ENCODE measurements at regions not wholly inside any gene's neighbourhood (a gene's known extent, or its start where the extent isn't known, plus 50 kb on each side); places are given as distances from the start of the nearest gene placed in this dataset.

DNA sequence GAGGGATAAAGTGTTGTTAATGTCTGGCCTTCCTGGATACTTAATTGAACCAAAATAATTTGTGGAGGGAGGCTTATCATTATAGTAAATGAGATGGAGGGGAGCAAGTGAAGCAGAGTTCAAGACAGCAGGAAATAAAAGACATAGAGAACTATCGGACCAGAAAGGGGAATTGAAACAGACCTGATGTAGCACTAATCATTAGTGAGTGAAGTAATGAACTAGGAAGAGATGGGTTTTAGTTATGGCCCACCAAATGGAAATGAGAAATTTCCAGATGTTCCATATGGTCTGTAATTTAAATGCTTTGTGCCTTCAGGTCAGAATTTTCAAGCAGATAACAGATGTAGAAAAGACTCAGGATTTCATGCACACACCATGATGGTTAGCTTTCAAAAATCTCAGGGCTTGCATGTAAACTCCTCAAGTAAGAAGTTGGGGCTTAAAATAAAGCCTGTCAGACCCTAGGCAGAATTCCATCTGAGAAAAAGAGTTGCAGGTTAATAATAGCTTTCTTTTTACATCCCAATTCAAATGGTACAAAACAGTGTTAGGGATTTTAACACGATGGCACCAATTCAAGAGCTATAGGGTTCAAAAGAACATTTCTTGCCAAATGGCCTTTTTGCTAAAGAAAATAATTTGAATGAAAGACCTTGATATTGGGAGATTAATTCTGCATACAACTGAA is 355.8 kb downstream of the FSCB start:
- DNase-seq (ENCODE audit: low read depth in 2 of 2): no peak

GRCh38 chr14:44149597-44149996 is 357.5 kb downstream of the FSCB start:
- no peak for DNase-seq (ENCODE audit: low read depth in 2 of 2)

DNA sequence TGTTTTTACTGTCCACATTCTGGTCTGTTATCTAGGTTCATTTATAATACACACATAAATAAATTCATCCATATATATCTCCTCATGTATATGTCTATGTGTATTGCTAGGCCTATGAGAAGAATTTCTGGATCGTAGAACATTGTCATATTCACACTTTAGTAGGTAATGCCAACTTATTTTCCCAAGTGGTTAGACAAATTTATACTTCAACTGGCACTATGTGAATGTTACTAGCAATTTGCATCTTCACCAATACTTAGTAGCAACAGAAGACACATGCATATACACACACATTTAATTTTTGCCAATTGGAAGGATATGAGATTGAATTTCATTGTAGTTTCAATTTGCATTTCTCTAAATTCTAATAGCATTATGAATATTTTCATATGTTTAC is 365.1 kb downstream of the FSCB start:
- no peak for DNase-seq (ENCODE audit: low read depth in 2 of 2)

GRCh38 chr14:44135972-44136371 is 371.1 kb downstream of the FSCB start:
- no peak for DNase-seq (ENCODE audit: low read depth in 2 of 2)

- DNase-seq (ENCODE audit: low read depth in 2 of 2): no peak
Observed at GRCh38 chr14:44131861-44132260, 375.2 kb downstream of the FSCB start.

DNA sequence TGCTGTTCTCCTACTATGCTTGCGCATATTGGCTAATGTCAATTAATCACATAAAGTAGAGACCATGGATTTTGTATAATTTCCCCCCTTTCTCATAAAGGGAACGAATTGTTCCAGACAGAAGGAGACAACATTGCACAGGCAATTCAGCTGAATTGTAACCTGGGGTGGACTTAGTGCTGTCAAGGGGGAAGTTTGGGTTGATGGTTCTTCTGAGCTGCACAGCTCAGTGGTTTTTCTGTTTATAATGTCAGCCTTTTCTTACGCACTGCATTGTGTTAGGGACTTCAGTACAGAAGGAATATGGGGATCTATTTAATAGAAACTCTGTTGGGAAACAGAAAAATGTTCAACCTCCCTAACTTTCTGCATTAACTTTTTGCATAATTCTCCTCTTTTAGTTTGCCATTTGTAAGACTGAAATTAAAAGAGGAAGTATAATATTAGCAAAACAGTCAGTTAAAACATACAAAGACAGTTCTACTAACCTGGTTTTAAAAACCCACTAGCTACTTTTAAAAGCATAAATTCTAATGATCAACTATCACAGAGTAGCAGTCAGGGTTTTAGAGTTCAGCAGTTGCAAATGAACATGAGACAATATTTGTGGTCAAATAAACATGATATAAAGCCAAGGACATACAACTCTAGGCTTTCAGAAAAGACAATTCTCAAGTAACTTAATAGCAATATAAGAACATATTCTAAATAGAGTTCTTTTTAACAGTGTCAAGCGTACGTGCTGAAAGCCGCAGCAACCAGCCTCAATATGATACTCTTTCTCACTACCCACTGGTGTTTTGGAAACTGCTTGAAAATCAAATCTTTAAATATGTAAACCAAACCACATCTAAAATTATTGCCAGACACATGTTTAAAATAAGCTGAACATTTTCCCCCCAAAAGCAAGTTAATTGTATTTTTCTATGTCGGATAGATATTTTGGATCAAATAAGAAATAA is 393.0 kb downstream of the FSCB start:
- DNase-seq (ENCODE audit: low read depth in 2 of 2): no peak

GRCh38 chr14:44112774-44113460 is 394.2 kb downstream of the FSCB start:
- DNase-seq (ENCODE audit: low read depth in 2 of 2): no peak

DNA sequence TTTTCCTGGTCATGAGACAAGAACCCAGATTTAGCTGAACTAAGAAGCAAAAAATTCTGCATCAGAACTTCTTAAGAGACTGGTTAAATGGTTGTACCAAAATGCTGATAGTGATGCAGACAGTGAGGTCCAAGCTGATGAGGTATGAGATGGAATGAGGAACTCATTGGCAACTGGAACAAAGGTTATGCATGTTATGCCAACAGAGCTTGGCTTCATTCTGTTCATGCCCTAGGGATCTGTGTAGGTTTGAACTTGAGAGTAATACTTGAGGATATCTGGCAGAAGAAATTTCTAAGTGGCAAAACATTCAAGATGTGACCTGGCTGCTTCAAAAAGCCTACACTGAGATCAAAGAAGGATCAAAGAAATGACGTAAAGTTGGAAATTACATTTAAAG is 398.0 kb downstream of the FSCB start:
- DNase-seq (ENCODE audit: low read depth in 2 of 2): no peak

DNA sequence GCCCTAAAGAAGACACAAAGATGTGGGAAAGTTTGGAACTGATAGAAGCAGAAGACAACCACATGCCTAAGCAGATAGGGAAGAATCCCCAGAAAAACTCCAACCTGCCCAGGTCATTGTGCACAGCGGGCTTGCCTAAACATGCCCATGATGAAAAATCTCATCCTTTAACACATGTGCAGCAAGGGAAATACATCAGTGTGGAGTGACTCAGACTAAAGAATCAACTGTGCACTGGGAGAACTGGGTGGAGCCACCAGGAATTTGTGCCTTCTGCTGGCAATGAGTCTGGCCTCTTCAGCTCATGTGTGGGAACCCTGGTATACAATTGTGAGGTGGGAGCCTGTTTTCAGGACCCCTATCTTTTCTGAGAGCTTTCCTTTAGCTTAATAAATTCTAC is 398.5 kb downstream of the FSCB start:
- no peak for DNase-seq (ENCODE audit: low read depth in 2 of 2)

- no peak for DNase-seq (ENCODE audit: low read depth in 2 of 2)
Observed at GRCh38 chr14:44107156-44107555, 399.9 kb downstream of the FSCB start.

GRCh38 chr14:44099743-44100488 is 407.2 kb downstream of the FSCB start:
- DNase-seq (ENCODE audit: low read depth in 2 of 2): no peak

- DNase-seq (ENCODE audit: low read depth in 2 of 2): no peak
Observed at GRCh38 chr14:44081146-44081545, 425.9 kb downstream of the FSCB start.

DNA sequence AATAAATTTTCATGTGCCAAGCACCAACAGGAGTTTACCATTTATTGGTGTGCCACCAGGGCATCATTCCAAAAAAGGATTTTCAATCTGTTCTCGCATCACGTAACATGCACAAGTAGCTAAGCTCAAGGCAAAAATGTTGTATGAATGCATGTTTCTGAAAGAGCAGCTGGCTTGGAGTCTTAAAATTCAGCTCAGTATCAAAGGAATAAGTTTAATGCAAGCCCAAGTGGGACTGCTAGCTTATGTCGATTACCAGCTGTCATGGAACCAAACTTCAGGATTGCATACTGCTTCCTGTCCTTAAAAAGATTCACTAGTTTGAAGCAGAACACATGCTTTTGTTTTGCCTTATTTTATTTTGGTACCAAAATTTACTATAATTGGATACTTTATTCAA is 437.0 kb downstream of the FSCB start:
- no peak for DNase-seq (ENCODE audit: low read depth in 2 of 2)

GRCh38 chr14:44053422-44053821 is 453.7 kb downstream of the FSCB start:
- DNase-seq (ENCODE audit: low read depth in 2 of 2): no peak

DNA sequence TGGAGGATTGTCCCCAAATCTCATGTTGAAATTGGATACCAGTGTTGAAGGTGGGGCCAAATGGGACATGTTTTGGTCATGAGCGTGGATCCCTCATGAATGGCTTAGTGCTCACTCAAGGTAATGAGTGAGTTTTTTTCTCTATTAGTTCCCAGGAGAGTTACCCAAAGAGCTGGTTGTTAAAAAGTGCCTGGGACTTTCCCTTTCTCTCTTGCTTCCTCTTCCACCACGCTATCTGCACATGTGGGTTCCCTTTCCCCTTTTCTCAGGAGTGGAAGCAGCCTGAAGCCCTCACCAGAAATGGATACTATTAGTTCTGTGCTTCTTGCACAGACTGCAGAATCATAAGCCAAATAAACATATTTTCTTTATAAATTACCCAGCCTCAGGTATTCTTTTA is 465.4 kb downstream of the FSCB start:
- no peak for DNase-seq (ENCODE audit: low read depth in 2 of 2)

DNA sequence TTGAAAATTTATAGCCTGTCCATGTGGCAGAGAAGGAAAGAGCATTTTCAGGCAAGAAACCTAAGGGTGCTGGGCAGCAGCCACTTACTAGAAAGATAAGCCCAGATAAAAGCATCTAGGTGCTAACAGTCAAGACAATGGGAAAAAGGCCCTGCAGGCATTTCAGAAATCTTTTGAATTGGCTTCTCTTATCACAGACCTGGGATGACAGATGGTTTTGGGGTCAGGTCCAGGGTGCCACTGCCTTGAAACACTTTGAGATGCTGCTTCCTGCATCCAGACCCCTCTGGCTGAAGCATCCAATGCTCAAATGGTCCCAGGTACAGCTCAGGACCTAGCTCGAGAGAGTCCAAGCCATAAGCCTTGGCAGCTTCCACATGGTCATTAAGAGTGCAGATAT is 466.5 kb downstream of the FSCB start:
- DNase-seq (ENCODE audit: low read depth in 2 of 2): no peak

DNA sequence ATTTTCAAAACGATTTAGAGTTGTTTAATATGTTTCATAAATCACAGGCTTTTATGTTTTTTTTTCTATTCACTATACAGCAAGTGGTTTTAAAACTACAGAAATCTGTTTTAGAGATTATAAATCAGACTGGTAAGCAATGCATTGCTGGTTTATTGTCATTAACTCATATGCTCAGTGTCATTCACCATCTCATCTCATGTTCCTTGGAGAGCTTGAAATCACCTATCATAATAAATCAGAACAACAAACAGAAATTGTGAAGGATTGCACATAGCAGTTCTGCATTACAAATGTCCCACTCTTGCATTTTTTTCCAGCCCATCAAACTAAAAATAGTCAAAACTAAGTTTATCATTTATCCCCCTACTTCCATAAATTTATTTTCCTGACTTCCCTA is 470.8 kb downstream of the FSCB start:
- DNase-seq (ENCODE audit: low read depth in 2 of 2): no peak

GRCh38 chr14:44035707-44036106 is 471.4 kb downstream of the FSCB start:
- no peak for DNase-seq (ENCODE audit: low read depth in 2 of 2)

GRCh38 chr14:44030831-44031383 is 476.2 kb downstream of the FSCB start:
- no peak for DNase-seq (ENCODE audit: low read depth in 2 of 2)

DNA sequence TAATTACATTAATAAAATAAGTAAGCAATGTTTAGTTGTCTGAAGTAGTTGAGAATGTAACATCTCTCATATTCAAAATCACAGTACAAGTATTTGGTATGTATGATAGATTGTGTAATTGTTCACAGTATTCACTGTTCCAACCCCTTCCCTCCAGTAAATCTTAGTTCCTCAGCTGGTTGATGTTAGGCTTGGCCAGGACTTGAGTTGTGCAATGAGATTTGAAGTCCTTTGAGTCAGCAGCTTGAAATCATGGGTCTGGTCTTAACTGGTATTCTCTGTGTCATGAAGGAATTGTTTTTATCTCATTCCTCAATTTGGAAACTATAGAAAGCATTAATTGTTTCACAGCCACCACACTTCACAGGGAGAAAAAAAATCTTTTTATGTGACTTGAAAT is 477.1 kb downstream of the FSCB start:
- DNase-seq (ENCODE audit: low read depth in 2 of 2): no peak

DNA sequence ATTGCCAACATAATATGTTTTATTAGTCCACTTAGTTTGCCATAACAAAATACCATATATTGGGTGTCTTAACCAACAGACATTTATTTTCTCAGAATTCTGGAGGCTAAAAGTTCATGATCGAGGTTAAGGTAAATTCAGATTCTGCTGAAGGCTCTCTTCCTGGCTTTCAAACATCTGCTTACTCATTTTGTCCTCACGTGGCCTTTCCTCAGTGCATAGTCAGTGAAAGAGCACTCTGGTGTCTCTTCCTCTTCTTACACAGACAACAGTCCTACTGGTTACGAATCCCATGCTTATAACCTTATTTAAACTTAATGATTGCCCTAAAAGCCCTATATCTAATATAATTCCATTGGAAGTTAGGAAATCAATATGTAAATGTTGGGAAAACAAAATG is 479.7 kb downstream of the FSCB start:
- DNase-seq (ENCODE audit: low read depth in 2 of 2): no peak

Data from dermis microvascular lymphatic vessel endothelial cell (primary cell).